Progenitor cell of endocrine pancreas (in vitro differentiated cells): ENCODE measurements at regions not wholly inside any gene's neighbourhood (a gene's known extent, or its start where the extent isn't known, plus 50 kb on each side); places are given as distances from the start of the nearest gene placed in this dataset.

Experiments
- DNase-seq: peaks from one replicate; pipeline ENCODE4 v3.0.0; 2021; ENCODE audit warnings: low spot score; ENCODE audit not compliant: unreplicated experiment
- H3K27ac Mint-ChIP-seq: 2 replicates; pipeline ENCODE4 v1.8.0; 2021; ENCODE audit warnings: mild to moderate bottlenecking, moderate library complexity, mixed read lengths
- H3K27me3 Mint-ChIP-seq: 2 replicates; pipeline ENCODE4 v1.8.0; 2021; ENCODE audit warnings: mixed read lengths
- H3K36me3 Mint-ChIP-seq: 2 replicates; pipeline ENCODE4 v1.8.0; 2022; ENCODE audit warnings: mixed read lengths; ENCODE audit not compliant: insufficient read depth
- H3K4me1 Mint-ChIP-seq: 2 replicates; pipeline ENCODE4 v1.8.0; 2021; ENCODE audit warnings: low read depth, mixed read lengths
- H3K4me3 Mint-ChIP-seq: 2 replicates; pipeline ENCODE4 v1.8.0; 2021; ENCODE audit warnings: low read depth, mild to moderate bottlenecking, moderate library complexity, mixed read lengths
- H3K9me3 Mint-ChIP-seq: 2 replicates; pipeline ENCODE4 v1.8.0; 2021; ENCODE audit warnings: low read depth, mixed read lengths
- CTCF ChIP-seq: fragments of 200-600 bp; sonication (generic); IDR thresholded peaks from one replicate; pipeline ENCODE4 v1.5.0; 2021; ENCODE audit warnings: antibody characterized with exemption, mild to moderate bottlenecking; ENCODE audit not compliant: unreplicated experiment

GRCh38 chr20:4635781-4636180 lies 50.5 kb upstream of the PRNP start:
- Mint-ChIP-seq H3K27ac (no peak overlapping the region), H3K27me3 (peaks cover 5% of the 10 kb centered on the region), H3K4me1 (peaks cover 1% of the 10 kb centered on the region), H3K36me3 (no peaks in the 10 kb centered on the region), H3K9me3 (no peaks in the 10 kb centered on the region), H3K4me3 (no peak overlapping the region)
- DNase-seq: no peak
- TF ChIP-seq CTCF: no peak

GRCh38 chr20:4635342-4635741 lies 50.9 kb upstream of the PRNP start:
- no peak overlapping the region for H3K4me3 Mint-ChIP-seq
- peaks cover 1% of the 10 kb centered on the region for H3K4me1 Mint-ChIP-seq
- H3K27me3 Mint-ChIP-seq: peaks cover 5% of the 10 kb centered on the region
- H3K36me3 Mint-ChIP-seq: no peaks in the 10 kb centered on the region
- no peak for TF ChIP-seq CTCF
- no peak for DNase-seq
- no peaks in the 10 kb centered on the region for H3K9me3 Mint-ChIP-seq
- H3K27ac Mint-ChIP-seq: no peak overlapping the region

- no peak overlapping the region for H3K4me3 Mint-ChIP-seq
- H3K36me3 Mint-ChIP-seq: no peaks in the 10 kb centered on the region
- H3K4me1 Mint-ChIP-seq: peaks cover 1% of the 10 kb centered on the region
- H3K27ac Mint-ChIP-seq: no peak overlapping the region
- no peak for DNase-seq
- TF ChIP-seq CTCF: no peak
- H3K9me3 Mint-ChIP-seq: no peaks in the 10 kb centered on the region
- no peaks in the 10 kb centered on the region for H3K27me3 Mint-ChIP-seq
Measured at GRCh38 chr20:4633780-4634179, 52.5 kb upstream of the PRNP start.

GRCh38 chr20:4633379-4633778 lies 52.9 kb upstream of the PRNP start:
- Mint-ChIP-seq H3K36me3 (no peaks in the 10 kb centered on the region), H3K4me3 (no peak overlapping the region), H3K9me3 (no peaks in the 10 kb centered on the region), H3K4me1 (peaks cover 1% of the 10 kb centered on the region), H3K27me3 (no peaks in the 10 kb centered on the region), H3K27ac (no peak overlapping the region)
- DNase-seq: no peak
- no peak for TF ChIP-seq CTCF

GRCh38 chr20:4632876-4633275 lies 53.4 kb upstream of the PRNP start:
- Mint-ChIP-seq H3K27me3 (no peaks in the 10 kb centered on the region), H3K27ac (no peak overlapping the region), H3K4me1 (peaks cover 1% of the 10 kb centered on the region), H3K4me3 (no peak overlapping the region), H3K36me3 (no peaks in the 10 kb centered on the region), H3K9me3 (no peaks in the 10 kb centered on the region)
- no peak for DNase-seq
- TF ChIP-seq CTCF: no peak
